Choroid plexus epithelial cell (primary cell): ENCODE measurements at regions not wholly inside any gene's neighbourhood (a gene's known extent, or its start where the extent isn't known, plus 50 kb on each side); places are given as distances from the start of the nearest gene placed in this dataset.

ENCODE experiments used
- DNase-seq: peaks from one replicate; pipeline ENCODE4 v3.0.0-alpha.2; 2010; ENCODE audit warnings: low read depth
- H3K4me3 ChIP-seq: 2 replicates; pipeline ENCODE4 v1.5.1; 2011; ENCODE audit warnings: low read depth, mild to moderate bottlenecking, control low read depth, low read length, moderate library complexity
- TF ChIP-seq, protein P1 (sequence below): conservative IDR thresholded peaks from 2 replicates; pipeline ENCODE4 v1.5.1; 2011; ENCODE audit warnings: low read depth, mild to moderate bottlenecking, control low read depth, inconsistent platforms, low read length, moderate library complexity

GRCh38 chr11:15371533-15371932, 256.8 kb downstream of the INSC start:
- H3K4me3 ChIP-seq = no peak overlapping the region
- TF ChIP-seq, protein P1, sequence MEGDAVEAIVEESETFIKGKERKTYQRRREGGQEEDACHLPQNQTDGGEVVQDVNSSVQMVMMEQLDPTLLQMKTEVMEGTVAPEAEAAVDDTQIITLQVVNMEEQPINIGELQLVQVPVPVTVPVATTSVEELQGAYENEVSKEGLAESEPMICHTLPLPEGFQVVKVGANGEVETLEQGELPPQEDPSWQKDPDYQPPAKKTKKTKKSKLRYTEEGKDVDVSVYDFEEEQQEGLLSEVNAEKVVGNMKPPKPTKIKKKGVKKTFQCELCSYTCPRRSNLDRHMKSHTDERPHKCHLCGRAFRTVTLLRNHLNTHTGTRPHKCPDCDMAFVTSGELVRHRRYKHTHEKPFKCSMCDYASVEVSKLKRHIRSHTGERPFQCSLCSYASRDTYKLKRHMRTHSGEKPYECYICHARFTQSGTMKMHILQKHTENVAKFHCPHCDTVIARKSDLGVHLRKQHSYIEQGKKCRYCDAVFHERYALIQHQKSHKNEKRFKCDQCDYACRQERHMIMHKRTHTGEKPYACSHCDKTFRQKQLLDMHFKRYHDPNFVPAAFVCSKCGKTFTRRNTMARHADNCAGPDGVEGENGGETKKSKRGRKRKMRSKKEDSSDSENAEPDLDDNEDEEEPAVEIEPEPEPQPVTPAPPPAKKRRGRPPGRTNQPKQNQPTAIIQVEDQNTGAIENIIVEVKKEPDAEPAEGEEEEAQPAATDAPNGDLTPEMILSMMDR = no peak
- no peak for DNase-seq

DNA sequence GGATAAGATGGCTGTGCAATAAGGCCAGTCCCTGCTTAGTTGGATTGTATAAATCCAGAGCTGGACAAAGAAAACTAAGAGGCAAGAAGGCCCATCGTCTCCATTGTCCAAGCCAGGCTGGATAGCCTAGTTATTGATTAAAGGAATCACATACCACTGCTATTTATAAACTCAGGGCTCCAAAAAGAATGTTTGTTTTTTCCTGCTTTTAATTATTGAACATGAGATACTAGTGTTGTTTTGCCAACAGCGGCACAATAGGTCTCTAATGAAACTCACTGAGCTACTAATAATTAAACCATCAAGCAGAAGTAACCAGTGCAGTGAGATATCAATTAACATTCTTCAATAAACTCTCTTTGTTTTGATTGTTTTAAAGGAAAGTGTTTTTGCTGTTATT, 259.7 kb downstream of the INSC start:
- TF ChIP-seq, protein P1 = no peak
- DNase-seq = no peak
- H3K4me3 ChIP-seq = no peak overlapping the region

DNA sequence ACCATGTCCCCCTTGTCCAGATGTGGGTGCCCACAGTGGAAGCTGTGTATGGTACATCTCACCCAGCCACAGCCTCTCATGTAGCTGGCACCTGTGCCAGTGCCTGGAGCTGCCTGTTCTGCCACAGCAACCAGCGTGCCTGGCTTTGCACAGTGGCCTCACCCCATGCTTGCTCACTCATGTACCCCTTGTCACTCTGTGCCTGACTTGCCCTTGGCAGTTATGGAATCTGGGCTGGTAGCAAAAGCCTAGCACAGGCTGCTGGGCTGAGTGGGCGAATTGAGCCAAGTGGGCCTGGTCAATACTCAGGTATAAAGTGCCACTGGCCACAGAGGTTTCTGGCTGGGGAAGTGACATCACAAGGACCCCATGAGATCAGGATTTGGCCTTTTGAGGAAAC, 264.2 kb downstream of the INSC start:
- TF ChIP-seq, protein P1 = no peak
- DNase-seq = no peak
- no peak overlapping the region for H3K4me3 ChIP-seq

- no peak overlapping the region for H3K4me3 ChIP-seq
- TF ChIP-seq, protein P1 = no peak
- DNase-seq = no peak
Observed at GRCh38 chr11:15379483-15379882, 264.8 kb downstream of the INSC start.

- DNase-seq = no peak
- TF ChIP-seq, protein P1 = no peak
- H3K4me3 ChIP-seq = no peak overlapping the region
Observed at GRCh38 chr11:15390857-15391256, 276.1 kb downstream of the INSC start.

- H3K4me3 ChIP-seq = no peak overlapping the region
- DNase-seq = no peak
- TF ChIP-seq, protein P1 = no peak
Observed at GRCh38 chr11:15396778-15397177, 282.1 kb downstream of the INSC start.

DNA sequence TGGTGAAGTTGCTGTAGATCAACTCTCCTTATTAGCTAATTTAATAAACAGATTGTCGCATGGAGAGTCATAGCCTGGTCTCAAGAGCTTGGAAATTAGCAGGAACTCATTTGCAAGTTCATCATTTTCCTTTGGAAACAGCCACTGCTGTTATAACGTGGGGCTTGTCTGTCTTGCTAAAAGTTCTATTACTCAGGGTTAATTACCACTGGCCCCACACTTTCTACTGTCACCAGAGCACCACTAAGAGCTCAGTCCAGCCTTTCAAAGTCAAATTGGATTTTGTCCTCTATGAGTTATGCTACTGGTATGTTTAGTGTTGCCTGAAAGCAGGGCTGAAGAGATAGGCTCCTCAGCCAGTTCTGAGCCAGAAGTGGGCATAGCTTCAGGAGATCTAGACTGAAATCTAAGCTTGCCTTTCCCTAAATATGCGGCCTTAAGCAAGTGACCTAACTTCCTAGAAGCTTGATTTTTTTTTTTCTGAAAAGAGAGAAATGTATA, 292.2 kb downstream of the INSC start:
- TF ChIP-seq, protein P1 = no peak
- H3K4me3 ChIP-seq = no peak overlapping the region
- DNase-seq = no peak
